ENCODE measurements at regions not wholly inside any gene's neighbourhood (a gene's known extent, or its start where the extent isn't known, plus 50 kb on each side); places are given as distances from the start of the nearest gene placed in this dataset.

GRCh38 chrX:124426288-124427169 lies 80.2 kb downstream of the SH2D1A start:
- ATAC-seq (no peak), DNase-seq (no peak)
- TF ChIP-seq CTCF (IDR thresholded peaks at IDR 0.05) = no peak
- Histone ChIP-seq H3K9me3 (no peaks in the 10 kb centered on the region), H3K36me3 (ENCODE audit: low read depth) (no peaks in the 10 kb centered on the region), H3K4me1 (ENCODE audit: low read depth) (no peaks in the 10 kb centered on the region), H3K4me3 (no peak overlapping the region)
- intact Hi-C loops (cut with DNase I, micrococcal nuclease) = no loop called here

- intact Hi-C loops (cut with DNase I, micrococcal nuclease) = no loop called here
- no peaks in the 10 kb centered on the region for H3K36me3 ChIP-seq (ENCODE audit: low read depth)
- ATAC-seq = no peak
- TF ChIP-seq CTCF (IDR thresholded peaks at IDR 0.05) = no peak
- DNase-seq = no peak
- no peak overlapping the region for H3K4me3 ChIP-seq
- no peaks in the 10 kb centered on the region for H3K9me3 ChIP-seq
- no peaks in the 10 kb centered on the region for H3K4me1 ChIP-seq (ENCODE audit: low read depth)
Measured at GRCh38 chrX:124433186-124433585, 86.8 kb downstream of the SH2D1A start.

- H3K36me3 ChIP-seq (ENCODE audit: low read depth) = no peaks in the 10 kb centered on the region
- TF ChIP-seq CTCF (IDR thresholded peaks at IDR 0.05) = no peak
- H3K4me1 ChIP-seq (ENCODE audit: low read depth) = no peaks in the 10 kb centered on the region
- no peak for DNase-seq
- intact Hi-C loops (cut with DNase I, micrococcal nuclease) = no loop called here
- H3K4me3 ChIP-seq = no peak overlapping the region
- H3K9me3 ChIP-seq = no peaks in the 10 kb centered on the region
- no peak for ATAC-seq
Measured at GRCh38 chrX:124435616-124436015, 89.3 kb downstream of the SH2D1A start.

GRCh38 chrX:124440695-124441094 lies 94.3 kb downstream of the SH2D1A start:
- Histone ChIP-seq H3K4me1 (ENCODE audit: low read depth) (no peaks in the 10 kb centered on the region), H3K4me3 (no peak overlapping the region), H3K9me3 (no peaks in the 10 kb centered on the region), H3K36me3 (ENCODE audit: low read depth) (no peaks in the 10 kb centered on the region)
- intact Hi-C loops (cut with DNase I, micrococcal nuclease) = no loop called here
- no peak for TF ChIP-seq CTCF (IDR thresholded peaks at IDR 0.05)
- DNase-seq (no peak), ATAC-seq (no peak)

GRCh38 chrX:124441971-124442590 lies 95.7 kb downstream of the SH2D1A start:
- DNase-seq (no peak), ATAC-seq (no peak)
- no peaks in the 10 kb centered on the region for H3K36me3 ChIP-seq (ENCODE audit: low read depth)
- H3K9me3 ChIP-seq = no peaks in the 10 kb centered on the region
- H3K4me1 ChIP-seq (ENCODE audit: low read depth) = no peaks in the 10 kb centered on the region
- intact Hi-C loops (cut with DNase I, micrococcal nuclease) = no loop called here
- no peak overlapping the region for H3K4me3 ChIP-seq
- no peak for TF ChIP-seq CTCF (IDR thresholded peaks at IDR 0.05)
